ENCODE measurements at regions not wholly inside any gene's neighbourhood (a gene's known extent, or its start where the extent isn't known, plus 50 kb on each side); places are given as distances from the start of the nearest gene placed in this dataset.

DNA sequence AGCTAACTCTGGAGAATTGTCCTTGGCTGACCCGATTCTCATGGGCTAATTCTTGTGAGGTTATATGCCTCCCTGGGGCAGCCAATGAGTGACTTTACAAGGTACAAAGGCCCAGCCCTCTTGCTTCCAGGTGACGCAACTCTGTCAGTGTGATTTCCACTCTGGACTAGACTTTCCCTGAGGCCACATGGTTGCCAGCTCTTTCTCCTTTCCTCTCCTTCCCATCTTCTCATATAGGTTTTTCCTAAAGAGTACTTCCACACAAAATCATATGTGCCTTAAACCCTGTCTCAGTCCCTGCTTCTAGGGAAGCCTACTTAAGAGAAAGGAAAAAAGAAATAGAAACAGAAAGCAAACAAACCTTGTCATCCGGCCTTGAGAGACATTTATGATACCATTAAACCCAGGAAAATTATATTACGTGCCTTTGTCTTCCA lies 226.2 kb upstream of the ZSWIM2 start:
- Histone ChIP-seq H3K36me3 (ENCODE audit: control insufficient read depth in 2 of 2, insufficient read depth in 1 of 2, low read length in 2 of 2) (no peaks in the 10 kb centered on the region), H3K4me1 (ENCODE audit: control insufficient read depth, insufficient read depth, low read length) (no peaks in the 10 kb centered on the region), H3K27ac (ENCODE audit: extremely low read depth, low read depth, low read length) (no peak overlapping the region), H3K4me3 (ENCODE audit: low read depth, low read length) (no peak overlapping the region), H3K9me3 (ENCODE audit: control insufficient read depth, insufficient read depth, low read depth, low read length) (no peaks in the 10 kb centered on the region)
- ChIA-PET POLR2A (no interaction called here), CTCF (no interaction called here)
- TF ChIP-seq ZNF529 (tag by site-specific recombination; IDR thresholded peaks at IDR 0.05; ENCODE audit: insufficient replicate concordance) (no peak), ZBTB20 (tag by site-specific recombination; IDR thresholded peaks at IDR 0.05) (no peak), ZNF521 (tag by site-specific recombination; IDR thresholded peaks at IDR 0.05) (no peak), ZNF776 (tag by site-specific recombination; IDR thresholded peaks at IDR 0.05; ENCODE audit: borderline replicate concordance) (no peak), ZNF560 (tag by site-specific recombination; IDR thresholded peaks at IDR 0.05; ENCODE audit: borderline replicate concordance) (no peak), ZBTB1 (tag by site-specific recombination; IDR thresholded peaks at IDR 0.05) (no peak)
- TF ChIP-seq, protein P1, sequence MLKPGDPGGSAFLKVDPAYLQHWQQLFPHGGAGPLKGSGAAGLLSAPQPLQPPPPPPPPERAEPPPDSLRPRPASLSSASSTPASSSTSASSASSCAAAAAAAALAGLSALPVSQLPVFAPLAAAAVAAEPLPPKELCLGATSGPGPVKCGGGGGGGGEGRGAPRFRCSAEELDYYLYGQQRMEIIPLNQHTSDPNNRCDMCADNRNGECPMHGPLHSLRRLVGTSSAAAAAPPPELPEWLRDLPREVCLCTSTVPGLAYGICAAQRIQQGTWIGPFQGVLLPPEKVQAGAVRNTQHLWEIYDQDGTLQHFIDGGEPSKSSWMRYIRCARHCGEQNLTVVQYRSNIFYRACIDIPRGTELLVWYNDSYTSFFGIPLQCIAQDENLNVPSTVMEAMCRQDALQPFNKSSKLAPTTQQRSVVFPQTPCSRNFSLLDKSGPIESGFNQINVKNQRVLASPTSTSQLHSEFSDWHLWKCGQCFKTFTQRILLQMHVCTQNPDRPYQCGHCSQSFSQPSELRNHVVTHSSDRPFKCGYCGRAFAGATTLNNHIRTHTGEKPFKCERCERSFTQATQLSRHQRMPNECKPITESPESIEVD (tag by site-specific recombination; IDR thresholded peaks at IDR 0.05) = no peak
- TF ChIP-seq, protein P2, sequence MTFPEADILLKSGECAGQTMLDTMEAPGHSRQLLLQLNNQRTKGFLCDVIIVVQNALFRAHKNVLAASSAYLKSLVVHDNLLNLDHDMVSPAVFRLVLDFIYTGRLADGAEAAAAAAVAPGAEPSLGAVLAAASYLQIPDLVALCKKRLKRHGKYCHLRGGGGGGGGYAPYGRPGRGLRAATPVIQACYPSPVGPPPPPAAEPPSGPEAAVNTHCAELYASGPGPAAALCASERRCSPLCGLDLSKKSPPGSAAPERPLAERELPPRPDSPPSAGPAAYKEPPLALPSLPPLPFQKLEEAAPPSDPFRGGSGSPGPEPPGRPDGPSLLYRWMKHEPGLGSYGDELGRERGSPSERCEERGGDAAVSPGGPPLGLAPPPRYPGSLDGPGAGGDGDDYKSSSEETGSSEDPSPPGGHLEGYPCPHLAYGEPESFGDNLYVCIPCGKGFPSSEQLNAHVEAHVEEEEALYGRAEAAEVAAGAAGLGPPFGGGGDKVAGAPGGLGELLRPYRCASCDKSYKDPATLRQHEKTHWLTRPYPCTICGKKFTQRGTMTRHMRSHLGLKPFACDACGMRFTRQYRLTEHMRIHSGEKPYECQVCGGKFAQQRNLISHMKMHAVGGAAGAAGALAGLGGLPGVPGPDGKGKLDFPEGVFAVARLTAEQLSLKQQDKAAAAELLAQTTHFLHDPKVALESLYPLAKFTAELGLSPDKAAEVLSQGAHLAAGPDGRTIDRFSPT (tag by site-specific recombination; IDR thresholded peaks at IDR 0.05) = no peak

GRCh38 chr2:187058198-187058597 lies 209.2 kb upstream of the ZSWIM2 start:
- ChIA-PET CTCF (interaction anchor here (0.7 kb wide), 1 partner anchor 277 kb away, joined by 4 read pairs; no protein-coding TSS in a partner anchor), POLR2A (no interaction called here)
- no peak for TF ChIP-seq ZNF571 (tag by site-specific recombination; IDR thresholded peaks at IDR 0.05)
- no peak for TF ChIP-seq SP2 (tag by site-specific recombination; IDR thresholded peaks at IDR 0.05)
- no peak for TF ChIP-seq ZNF24 (tag by site-specific recombination; IDR thresholded peaks at IDR 0.05)
- no peak for TF ChIP-seq ZNF558 (tag by site-specific recombination; IDR thresholded peaks at IDR 0.05)
- TF ChIP-seq ZNF302 (tag by site-specific recombination; IDR thresholded peaks at IDR 0.05; ENCODE audit: low read depth) = no peak
- no peak for TF ChIP-seq ZIC2 (tag by site-specific recombination; IDR thresholded peaks at IDR 0.05)
- no peak for TF ChIP-seq ZNF830 (tag by site-specific recombination; IDR thresholded peaks at IDR 0.05; ENCODE audit: low read depth)
- TF ChIP-seq ZNF791 (tag by site-specific recombination; IDR thresholded peaks at IDR 0.05) = no peak
- TF ChIP-seq SETDB1 (IDR thresholded peaks at IDR 0.05; ENCODE audit: insufficient read length, low read length) = no peak
- no peak for TF ChIP-seq ZNF560 (tag by site-specific recombination; IDR thresholded peaks at IDR 0.05; ENCODE audit: borderline replicate concordance)
- no peak for TF ChIP-seq ZNF549 (tag by site-specific recombination; IDR thresholded peaks at IDR 0.05)
- no peak for TF ChIP-seq ZNF10 (tag by site-specific recombination; IDR thresholded peaks at IDR 0.05)
- no peak for TF ChIP-seq ZBTB48 (tag by site-specific recombination; IDR thresholded peaks at IDR 0.05)
- no peak for TF ChIP-seq GLI4 (tag by site-specific recombination; IDR thresholded peaks at IDR 0.05)
- TF ChIP-seq ZNF561 (tag by site-specific recombination; IDR thresholded peaks at IDR 0.05; ENCODE audit: borderline replicate concordance) = no peak
- TF ChIP-seq ZNF157 (tag by site-specific recombination; IDR thresholded peaks at IDR 0.05) = no peak
- TF ChIP-seq ZNF114 (tag by site-specific recombination; IDR thresholded peaks at IDR 0.05) = no peak
- no peaks in the 10 kb centered on the region for H3K9me3 ChIP-seq (ENCODE audit: control insufficient read depth, insufficient read depth, low read depth, low read length)
- H3K36me3 ChIP-seq (ENCODE audit: control insufficient read depth in 2 of 2, insufficient read depth in 1 of 2, low read length in 2 of 2) = no peaks in the 10 kb centered on the region
- H3K27ac ChIP-seq (ENCODE audit: extremely low read depth, low read depth, low read length) = no peak overlapping the region
- H3K4me1 ChIP-seq (ENCODE audit: control insufficient read depth, insufficient read depth, low read length) = no peaks in the 10 kb centered on the region
- no peak overlapping the region for H3K4me3 ChIP-seq (ENCODE audit: low read depth, low read length)

All from HEK293 (cell line).